GM15510 (cell line): ENCODE measurements at regions not wholly inside any gene's neighbourhood (a gene's known extent, or its start where the extent isn't known, plus 50 kb on each side); places are given as distances from the start of the nearest gene placed in this dataset.

Experiments
- POLR2A ChIP-seq: IDR thresholded peaks from 3 replicates; pipeline ENCODE4 v1.6.1; 2011; ENCODE audit warnings: borderline replicate concordance; ENCODE audit not compliant: insufficient read length; ENCODE audit errors: extremely low read depth

DNA sequence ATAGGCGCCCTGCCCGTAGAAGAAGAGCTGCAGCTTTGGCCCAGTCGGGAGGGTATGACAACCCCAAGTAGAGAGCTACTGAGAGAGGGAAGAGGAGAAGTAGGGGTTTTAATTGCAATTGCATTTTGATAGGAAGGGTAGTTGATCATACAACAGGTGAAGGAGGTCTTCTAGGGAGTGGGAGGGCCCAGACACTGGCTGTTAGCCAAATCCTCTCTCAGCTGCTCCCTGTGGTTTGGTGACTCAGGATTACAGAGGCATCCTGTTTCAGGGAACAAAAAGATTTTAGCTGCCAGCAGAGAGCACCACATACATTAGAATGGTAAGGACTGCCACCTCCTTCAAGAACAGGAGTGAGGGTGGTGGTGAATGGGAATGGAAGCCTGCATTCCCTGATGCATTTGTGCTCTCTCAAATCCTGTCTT lies 408.9 kb upstream of the THBS1 start:
- no peak for TF ChIP-seq POLR2A

DNA sequence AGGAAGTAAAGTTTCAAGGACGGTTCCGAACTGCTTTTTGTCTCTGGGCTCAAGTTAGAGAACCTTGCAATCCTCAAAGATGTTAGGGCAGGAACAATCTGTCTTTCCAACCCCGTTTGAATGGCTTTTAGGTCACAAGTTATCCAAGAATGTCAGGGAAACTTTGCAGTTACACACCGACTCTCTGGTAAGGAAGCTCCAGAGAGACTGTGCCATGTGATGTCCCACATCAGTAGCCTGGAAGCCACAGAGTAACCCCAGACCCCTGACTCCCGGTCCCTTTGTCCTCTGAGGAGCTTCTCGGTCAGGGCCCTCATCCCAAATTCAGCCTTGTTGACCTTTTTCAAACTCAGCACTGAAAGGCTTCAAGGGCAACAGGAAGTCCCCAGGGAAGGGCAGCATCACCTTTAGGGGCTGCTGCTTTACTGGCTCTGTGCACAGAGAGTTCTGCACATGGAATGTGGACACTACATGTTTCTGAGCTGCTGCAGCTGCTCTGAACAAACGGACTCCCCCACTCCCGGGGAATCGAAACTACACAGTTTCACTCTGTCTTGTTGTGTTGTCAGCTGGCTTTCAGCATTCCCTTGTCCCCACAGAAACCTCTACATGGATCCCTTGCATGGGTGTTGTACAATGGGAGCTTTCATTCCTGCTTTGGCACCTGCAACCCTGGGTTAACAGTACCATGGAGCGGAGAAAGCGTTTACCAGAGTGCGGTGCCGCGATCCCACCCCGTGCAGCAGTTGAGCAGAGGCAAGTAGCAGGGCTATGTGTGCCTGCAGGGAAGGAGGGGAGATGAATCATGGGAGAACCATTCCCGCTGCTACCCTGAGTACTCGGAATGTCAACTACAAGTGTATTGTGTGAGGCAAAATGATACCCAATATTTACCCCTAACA lies 408.2 kb upstream of the THBS1 start:
- no peak for TF ChIP-seq POLR2A

GRCh38 chr15:39173426-39173825 lies 407.5 kb upstream of the THBS1 start:
- TF ChIP-seq POLR2A: no peak

DNA sequence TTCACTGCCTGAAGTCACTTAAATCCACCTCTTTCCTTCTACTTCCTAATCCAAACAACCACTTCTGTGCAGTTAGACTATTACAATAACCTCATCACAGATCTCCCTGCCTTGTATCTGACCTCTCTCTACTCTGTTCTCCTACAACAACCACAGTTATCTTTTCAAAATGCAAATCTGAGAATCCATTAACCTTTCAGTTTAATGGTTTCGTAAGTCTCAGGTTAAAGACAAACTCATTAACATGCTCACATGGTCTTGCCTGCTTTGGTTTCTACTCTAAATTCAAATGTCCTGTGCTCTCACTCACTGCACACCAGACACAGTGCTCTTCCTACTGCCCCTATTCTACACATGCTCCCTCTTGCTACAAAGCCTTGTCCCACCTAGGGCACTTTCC lies 406.5 kb upstream of the THBS1 start:
- TF ChIP-seq POLR2A: no peak

- no peak for TF ChIP-seq POLR2A
These were observed 404.8 kb upstream of the THBS1 start for GRCh38 chr15:39176030-39176429.

GRCh38 chr15:39177561-39177960 lies 403.3 kb upstream of the THBS1 start:
- no peak for TF ChIP-seq POLR2A

DNA sequence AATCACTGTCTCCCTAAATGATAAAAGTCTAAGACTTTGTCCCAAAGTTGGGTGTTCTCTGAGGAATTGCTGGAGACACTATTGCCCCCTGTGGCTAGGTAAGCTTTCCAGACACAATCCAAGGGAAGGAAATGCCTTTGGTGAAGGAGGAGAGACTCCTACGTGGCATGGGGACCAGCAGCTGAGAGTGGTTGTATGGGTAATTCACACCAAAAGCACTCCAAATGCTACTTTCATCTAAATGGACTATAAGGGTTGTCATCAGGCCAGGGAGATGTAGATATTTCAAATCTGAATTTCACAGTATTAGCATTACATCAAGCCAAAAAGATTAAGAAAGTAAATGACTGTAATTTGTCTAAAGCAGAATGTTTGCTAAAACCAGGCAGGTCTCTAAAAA lies 400.8 kb upstream of the THBS1 start:
- TF ChIP-seq POLR2A: no peak

GRCh38 chr15:39180483-39180933 lies 400.4 kb upstream of the THBS1 start:
- TF ChIP-seq POLR2A: no peak

GRCh38 chr15:39181056-39181747 lies 399.7 kb upstream of the THBS1 start:
- no peak for TF ChIP-seq POLR2A

GRCh38 chr15:39181940-39182339 lies 398.9 kb upstream of the THBS1 start:
- TF ChIP-seq POLR2A: no peak

- TF ChIP-seq POLR2A: no peak
These were observed 397.6 kb upstream of the THBS1 start for GRCh38 chr15:39183164-39183881.

DNA sequence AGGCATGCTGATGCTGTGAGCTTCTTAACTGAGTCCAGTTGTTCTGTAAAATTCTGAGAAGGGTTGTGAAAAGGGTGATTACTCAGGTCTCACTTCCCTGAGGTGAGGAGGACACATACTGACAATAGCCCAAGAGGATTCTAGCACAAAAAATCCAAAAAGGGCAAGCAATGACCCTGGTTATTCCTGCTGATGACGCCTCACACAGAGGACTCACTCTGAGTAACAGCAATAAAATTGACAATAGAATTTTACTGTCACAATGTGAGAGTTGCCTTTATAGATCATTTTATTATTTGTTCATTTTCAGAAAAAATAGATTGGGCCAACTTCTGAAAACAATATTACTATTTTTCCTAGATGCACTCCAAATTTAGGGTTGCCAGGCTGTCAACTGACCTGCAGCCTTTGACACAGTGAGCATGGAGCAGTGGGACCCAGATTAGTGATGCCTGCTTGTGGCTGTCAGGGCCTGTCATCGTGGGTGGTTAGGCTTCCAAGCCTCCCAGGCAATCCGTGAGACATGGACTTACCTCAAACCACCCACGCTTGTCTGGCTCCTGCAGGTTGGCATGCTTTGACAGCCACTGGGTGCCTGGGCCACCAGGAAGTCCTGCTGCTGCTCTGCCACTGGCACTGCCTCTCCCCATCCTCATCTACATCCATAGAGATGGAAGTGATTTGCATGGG lies 396.0 kb upstream of the THBS1 start:
- no peak for TF ChIP-seq POLR2A

DNA sequence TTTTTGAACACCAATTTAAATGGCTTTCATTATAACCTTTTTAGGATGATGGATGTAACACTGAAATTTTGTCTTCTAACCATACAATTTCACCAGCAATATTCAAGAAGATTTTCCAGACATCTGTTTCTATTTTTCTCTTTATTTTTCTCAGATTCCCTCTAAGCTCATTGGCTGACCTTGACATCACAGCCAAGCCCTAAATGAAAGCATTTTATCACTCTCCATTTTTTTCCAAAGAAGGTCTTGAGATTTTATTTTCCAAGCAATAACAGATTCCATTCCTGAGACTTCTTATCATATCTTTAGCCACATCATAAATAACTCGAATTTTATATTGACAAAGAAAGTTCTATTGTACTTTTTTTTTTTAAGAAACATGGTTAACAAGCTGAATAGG lies 392.6 kb upstream of the THBS1 start:
- no peak for TF ChIP-seq POLR2A

DNA sequence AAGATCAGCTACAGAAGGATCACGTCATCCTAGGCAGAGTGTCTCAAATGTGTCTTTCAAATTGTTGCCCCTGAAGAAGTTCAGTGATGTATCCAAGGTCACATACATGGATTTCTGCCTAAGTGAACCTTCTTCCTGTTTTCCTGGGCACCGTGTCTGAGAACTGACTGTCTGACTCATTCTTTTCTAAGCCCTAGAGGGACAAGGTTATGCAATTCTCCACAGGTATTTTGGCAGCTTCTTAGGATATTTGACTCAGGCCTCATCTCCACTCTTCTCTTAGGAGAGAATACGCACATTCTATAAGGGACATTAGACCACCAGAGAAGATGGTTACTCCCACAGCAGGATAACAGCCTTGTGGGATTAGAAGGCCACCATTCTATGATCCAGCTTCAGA lies 391.9 kb upstream of the THBS1 start:
- TF ChIP-seq POLR2A: no peak
